ENCODE measurements at regions not wholly inside any gene's neighbourhood (a gene's known extent, or its start where the extent isn't known, plus 50 kb on each side); places are given as distances from the start of the nearest gene placed in this dataset.

DNA sequence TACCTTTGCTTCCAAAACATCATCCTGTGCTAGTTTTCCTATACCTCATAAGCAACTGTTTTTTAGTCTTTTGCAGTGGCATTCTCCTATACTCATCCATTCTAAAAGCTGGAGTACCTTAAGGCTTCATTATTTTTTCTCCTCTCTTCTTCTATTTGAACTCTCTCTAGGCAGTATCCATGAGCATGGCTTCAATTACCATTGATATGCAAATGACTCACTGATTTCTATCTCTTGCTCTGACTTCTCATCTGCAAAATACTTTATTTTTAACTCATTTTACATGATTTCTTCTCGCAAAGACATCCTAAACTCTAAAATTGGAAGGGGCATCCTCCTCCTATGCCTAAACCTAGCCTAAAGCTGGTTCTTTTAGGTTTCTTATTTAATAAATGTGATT, 365.1 kb upstream of the NUDT12 start:
- TF ChIP-seq EZH2 (IDR thresholded peaks at IDR 0.05) (no peak), POLR2AphosphoS5 (IDR thresholded peaks at IDR 0.05; ENCODE audit: borderline replicate concordance, low read depth, low read length) (no peak), FOXP2 (optimal IDR thresholded peaks at IDR 0.05; ENCODE audit: control extremely low read depth, extremely low read length, insufficient read depth) (no peak)

All from SK-N-MC (cell line).